Liver (tissue), 8 donors: ENCODE measurements at regions not wholly inside any gene's neighbourhood (a gene's known extent, or its start where the extent isn't known, plus 50 kb on each side); places are given as distances from the start of the nearest gene placed in this dataset.

ENCODE experiments used
- DNase-seq: peaks from one replicate; pipeline ENCODE4 v3.0.0-alpha.2; 2017; ENCODE audit warnings: low spot score
- H3K27ac ChIP-seq, 2 donors: one replicate each; pipeline ENCODE4 v1.7.0; 2013; ENCODE audit warnings: inconsistent platforms in 2 of 2, low read length in 2 of 2, control low read depth in 1 of 2, low read depth in 1 of 2, mild to moderate bottlenecking in 1 of 2
- H3K27me3 ChIP-seq, 4 donors: one replicate each; pipeline versions ENCODE4 v1.6.1 to v1.7.0; 2013; ENCODE audit warnings: low read length in 3 of 4, inconsistent platforms in 1 of 4, mild to moderate bottlenecking in 1 of 4, moderate library complexity in 1 of 4; ENCODE audit not compliant: control insufficient read depth in 4 of 4, insufficient read depth in 4 of 4
- H3K36me3 ChIP-seq, 4 donors: one replicate each; pipeline versions ENCODE4 v1.6.1 to v1.7.0; 2013; ENCODE audit warnings: low read length in 3 of 4, mild to moderate bottlenecking in 3 of 4, low read depth in 1 of 4, moderate library complexity in 1 of 4; ENCODE audit not compliant: control insufficient read depth in 4 of 4, insufficient read depth in 3 of 4
- H3K4me1 ChIP-seq, 4 donors: one replicate each; pipeline versions ENCODE4 v1.6.1 to v1.7.0; 2013; ENCODE audit warnings: low read length in 3 of 4, mild to moderate bottlenecking in 3 of 4, moderate library complexity in 1 of 4; ENCODE audit not compliant: control insufficient read depth in 4 of 4, insufficient read depth in 4 of 4
- H3K4me3 ChIP-seq, 3 donors: one replicate each; pipeline versions ENCODE4 v1.6.1 to v1.7.0; 2013; ENCODE audit warnings: low read length in 3 of 3, control low read depth in 1 of 3, low read depth in 1 of 3, mild to moderate bottlenecking in 1 of 3
- H3K9ac ChIP-seq, 2 donors: one replicate each; pipeline ENCODE4 v1.7.0; 2013; ENCODE audit warnings: low read length in 2 of 2, mild to moderate bottlenecking in 2 of 2, moderate library complexity in 2 of 2, control low read depth in 1 of 2, low read depth in 1 of 2
- H3K9me3 ChIP-seq, 4 donors: one replicate each; pipeline versions ENCODE4 v1.6.1 to v1.7.0; 2013; ENCODE audit warnings: low read length in 3 of 4; ENCODE audit not compliant: control insufficient read depth in 4 of 4
- ATF3 ChIP-seq: IDR thresholded peaks from 2 replicates; pipeline ENCODE4 v1.6.1; 2016; ENCODE audit warnings: antibody characterized with exemption
- CTCF ChIP-seq: fragments of 150-350 bp; IDR thresholded peaks from 2 replicates; pipeline ENCODE4 v1.5.1; 2017; ENCODE audit warnings: improper control_type of control experiment, low read depth, low read length; ENCODE audit not compliant: missing input control
- EGR1 ChIP-seq, 2 donors: IDR thresholded peaks; 2 replicates each; pipeline ENCODE4 v1.6.1; 2016 to 2018; ENCODE audit warnings: antibody characterized with exemption in 2 of 2, low read depth in 2 of 2
- FOXA1 ChIP-seq: IDR thresholded peaks from 2 replicates; pipeline ENCODE4 v1.6.1; 2016; ENCODE audit warnings: antibody characterized with exemption
- FOXA2 ChIP-seq: IDR thresholded peaks from 2 replicates; pipeline ENCODE4 v1.6.1; 2016; ENCODE audit warnings: antibody characterized with exemption
- GABPA ChIP-seq, 2 donors: IDR thresholded peaks in 1 of 2; conservative IDR thresholded peaks in 1 of 2; 2 replicates each; pipeline ENCODE4 v1.6.1; 2016; ENCODE audit warnings: antibody characterized with exemption in 2 of 2, mild to moderate bottlenecking in 1 of 2, moderate library complexity in 1 of 2
- HNF4A ChIP-seq, 2 donors: conservative IDR thresholded peaks; 2 replicates each; pipeline ENCODE4 v1.6.1; 2016; ENCODE audit warnings: antibody characterized with exemption in 2 of 2, mild to moderate bottlenecking in 2 of 2
- HNF4G ChIP-seq: IDR thresholded peaks from 2 replicates; pipeline ENCODE4 v1.6.1; 2016; ENCODE audit warnings: antibody characterized with exemption
- JUND ChIP-seq, 2 donors: IDR thresholded peaks; 2 replicates each; pipeline ENCODE4 v1.6.1; 2016; ENCODE audit warnings: antibody characterized with exemption in 2 of 2
- MAX ChIP-seq: IDR thresholded peaks from 2 replicates; pipeline ENCODE4 v1.6.1; 2016; ENCODE audit warnings: antibody characterized with exemption
- RAD21 ChIP-seq, 2 donors: IDR thresholded peaks; 2 replicates each; pipeline ENCODE4 v1.6.1; 2016; ENCODE audit warnings: antibody characterized with exemption in 2 of 2, mild to moderate bottlenecking in 2 of 2
- TAF1 ChIP-seq: conservative IDR thresholded peaks from 2 replicates; pipeline ENCODE4 v1.6.1; 2016; ENCODE audit warnings: antibody characterized with exemption, mild to moderate bottlenecking
- YY1 ChIP-seq: IDR thresholded peaks from 2 replicates; pipeline ENCODE4 v1.6.1; 2016; ENCODE audit warnings: antibody characterized with exemption, mild to moderate bottlenecking
- ZBTB33 ChIP-seq: IDR thresholded peaks from 2 replicates; pipeline ENCODE4 v1.6.1; 2016; ENCODE audit warnings: antibody characterized with exemption
- WGBS: extraction: QIAGEN DNeasy Blood & Tissue Kit; methylation state at CpG from one replicate; pipeline ENCODE4 v1.1.7; 2013; 5-methylcytosine and 5-hydroxymethylcytosine counted together
- donor health status: healthy.
- donor health status: healthy.
- donor health status: healthy.
- donor health status: healthy.
- donor health status: healthy.

GRCh38 chr3:11089931-11090330 is 64.4 kb upstream of the HRH1 start:
- TF ChIP-seq MAX: no peak
- no peak for TF ChIP-seq FOXA2
- no peak for TF ChIP-seq ATF3
- no peak for TF ChIP-seq JUND (IDR thresholded peaks at IDR 0.05)
- no peak for TF ChIP-seq ZBTB33
- no peak for TF ChIP-seq FOXA1
- TF ChIP-seq EGR1 (IDR thresholded peaks at IDR 0.05; ENCODE audit: low read depth in 2 of 2): no peak
- TF ChIP-seq HNF4A (conservative IDR thresholded peaks at IDR 0.05): no peak
- TF ChIP-seq GABPA (IDR thresholded peaks at IDR 0.05 in 1 of 2, conservative IDR thresholded peaks at IDR 0.05 in 1 of 2): no peak
- no peak for TF ChIP-seq CTCF
- Histone ChIP-seq H3K4me1 (no peaks in the 10 kb centered on the region), H3K9me3 (peaks cover 0 to 6% (median 3%) of the 10 kb centered on the region in 4 donors), H3K27ac (no peak overlapping the region), H3K36me3 (no peaks in the 10 kb centered on the region), H3K27me3 (no peaks in the 10 kb centered on the region), H3K9ac (no peak overlapping the region), H3K4me3 (no peak overlapping the region)
- WGBS: 89% methylated on average over 6 of the region's 6 CpGs
- no peak for DNase-seq

GRCh38 chr3:11090551-11090950 is 63.7 kb upstream of the HRH1 start:
- H3K9ac ChIP-seq: no peak overlapping the region
- H3K9me3 ChIP-seq: peaks cover 0 to 6% (median 3%) of the 10 kb centered on the region in 4 donors
- no peak overlapping the region for H3K4me3 ChIP-seq
- no peak for DNase-seq
- no peaks in the 10 kb centered on the region for H3K4me1 ChIP-seq
- H3K27ac ChIP-seq: no peak overlapping the region
- TF ChIP-seq MAX (no peak), ATF3 (no peak)
- WGBS: 59% methylated on average over 1 of the region's 1 CpG
- peaks cover 0 to 4% (median 0%) of the 10 kb centered on the region in 4 donors for H3K27me3 ChIP-seq
- H3K36me3 ChIP-seq: no peaks in the 10 kb centered on the region

GRCh38 chr3:11091088-11091590 is 63.2 kb upstream of the HRH1 start:
- H3K4me3 ChIP-seq: no peak overlapping the region
- H3K27me3 ChIP-seq: peaks cover 0 to 5% (median 0%) of the 10 kb centered on the region in 4 donors
- no peak for DNase-seq
- no peaks in the 10 kb centered on the region for H3K36me3 ChIP-seq
- 72% methylated on average over 12 of the region's 12 CpGs for WGBS
- no peak for TF ChIP-seq ATF3
- no peak for TF ChIP-seq TAF1
- no peak for TF ChIP-seq JUND (IDR thresholded peaks at IDR 0.05)
- TF ChIP-seq HNF4A (conservative IDR thresholded peaks at IDR 0.05): no peak
- TF ChIP-seq CTCF: no peak
- no peak for TF ChIP-seq RAD21 (IDR thresholded peaks at IDR 0.05)
- TF ChIP-seq MAX: no peak
- no peak for TF ChIP-seq YY1
- TF ChIP-seq FOXA2: no peak
- TF ChIP-seq HNF4G: no peak
- no peak for TF ChIP-seq FOXA1
- no peak overlapping the region for H3K9ac ChIP-seq
- H3K9me3 ChIP-seq: peaks cover 0 to 6% (median 3%) of the 10 kb centered on the region in 4 donors
- no peak overlapping the region for H3K27ac ChIP-seq
- no peaks in the 10 kb centered on the region for H3K4me1 ChIP-seq
